AG08396 (cell line): ENCODE measurements at regions not wholly inside any gene's neighbourhood (a gene's known extent, or its start where the extent isn't known, plus 50 kb on each side); places are given as distances from the start of the nearest gene placed in this dataset.

Experiments used
- DNase-seq: peaks from one replicate; pipeline ENCODE4 v3.0.0; 2012; ENCODE audit warnings: low spot score, mixed read lengths

DNA sequence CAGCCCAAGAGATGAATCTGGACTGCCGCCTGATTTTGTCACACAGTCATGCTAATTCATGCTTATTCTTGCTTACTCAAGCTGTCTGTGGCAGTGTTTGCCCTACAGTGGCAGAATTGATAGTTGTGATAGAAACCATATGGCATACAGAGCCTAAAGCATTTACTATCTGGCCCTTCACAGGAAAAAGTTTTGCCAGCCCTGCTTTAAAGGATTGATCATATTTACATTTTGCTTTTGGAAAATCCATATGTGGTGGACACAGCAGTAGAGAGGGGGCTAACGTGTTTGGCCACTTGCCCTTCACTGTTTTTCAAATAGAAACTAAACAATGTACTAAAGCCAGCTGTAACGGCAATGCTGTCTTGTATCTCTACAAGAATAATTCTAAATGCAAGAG, 974.0 kb upstream of the GHITM start:
- DNase-seq: no peak

DNA sequence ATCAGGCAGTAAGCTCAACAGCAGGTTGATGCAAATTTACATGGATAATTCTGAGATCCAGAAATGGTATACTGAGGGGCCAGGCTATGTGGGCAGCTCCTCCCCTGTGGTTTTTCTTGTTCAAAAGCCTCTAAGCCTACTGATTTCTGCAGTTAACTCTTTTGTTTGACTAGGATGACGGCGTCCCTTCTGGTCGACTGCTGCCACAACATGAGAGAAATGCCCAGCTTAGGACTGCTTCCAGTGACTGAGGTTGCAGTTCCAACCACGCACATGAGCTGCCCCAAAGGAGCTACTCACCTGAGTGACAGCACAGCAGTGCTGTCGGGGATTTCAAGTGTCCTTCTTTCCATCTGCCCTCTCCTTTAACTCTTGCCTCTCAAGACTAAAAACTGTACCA, 973.0 kb upstream of the GHITM start:
- no peak for DNase-seq

DNA sequence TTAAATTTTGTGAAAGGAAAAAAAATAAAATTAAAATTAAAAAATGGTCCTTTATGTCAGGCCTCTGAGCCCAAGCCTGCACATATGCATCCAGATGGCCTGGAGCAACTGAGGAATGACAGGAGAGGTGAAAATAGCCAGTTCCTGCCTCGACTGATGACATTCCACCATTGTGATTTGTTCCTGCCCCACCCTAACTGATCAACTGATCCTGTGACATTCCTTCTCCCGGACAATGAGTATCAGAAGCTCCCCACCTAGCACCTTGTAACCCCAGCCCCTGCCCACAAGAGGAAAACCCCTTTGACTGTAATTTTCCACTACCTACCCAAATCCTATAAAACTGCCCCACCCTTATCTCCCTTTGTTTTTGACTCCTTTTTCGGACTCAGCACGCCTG, 972.2 kb upstream of the GHITM start:
- no peak for DNase-seq

DNA sequence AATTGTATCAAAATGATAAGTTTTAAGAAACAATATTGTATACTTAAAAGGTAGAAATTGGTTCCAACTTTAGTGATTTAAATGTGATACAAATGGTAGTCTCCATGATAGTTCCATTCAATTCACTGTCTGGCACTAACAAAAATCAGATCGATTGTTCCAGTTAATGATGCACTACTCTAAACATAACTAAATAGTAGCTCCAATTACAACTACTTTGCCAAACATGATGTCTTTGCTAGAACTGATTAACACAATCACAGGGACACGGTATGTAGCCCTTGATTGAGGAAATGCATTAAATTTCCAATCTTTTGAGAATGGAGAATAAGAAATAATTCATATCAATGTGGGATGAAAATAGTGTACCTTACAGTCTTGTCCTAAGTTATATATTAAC, 962.4 kb upstream of the GHITM start:
- no peak for DNase-seq

DNA sequence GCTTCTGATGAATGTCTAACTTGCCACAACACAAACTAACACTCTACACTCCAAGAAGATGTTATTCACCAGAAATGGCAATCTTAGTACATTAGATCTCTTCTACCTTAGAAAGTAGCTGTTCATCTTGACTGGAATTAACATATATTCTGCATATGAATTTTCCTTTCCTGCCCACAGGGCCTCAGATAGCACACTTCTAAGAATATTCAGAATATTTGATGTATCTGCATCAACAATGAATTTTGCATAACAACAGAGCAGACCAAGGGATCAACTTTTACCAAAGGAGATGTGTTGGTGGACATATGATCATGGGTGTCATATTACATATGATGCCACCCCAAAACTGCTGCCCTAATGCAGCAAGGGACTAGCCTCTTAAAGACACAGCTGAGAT, 960.8 kb upstream of the GHITM start:
- no peak for DNase-seq

DNA sequence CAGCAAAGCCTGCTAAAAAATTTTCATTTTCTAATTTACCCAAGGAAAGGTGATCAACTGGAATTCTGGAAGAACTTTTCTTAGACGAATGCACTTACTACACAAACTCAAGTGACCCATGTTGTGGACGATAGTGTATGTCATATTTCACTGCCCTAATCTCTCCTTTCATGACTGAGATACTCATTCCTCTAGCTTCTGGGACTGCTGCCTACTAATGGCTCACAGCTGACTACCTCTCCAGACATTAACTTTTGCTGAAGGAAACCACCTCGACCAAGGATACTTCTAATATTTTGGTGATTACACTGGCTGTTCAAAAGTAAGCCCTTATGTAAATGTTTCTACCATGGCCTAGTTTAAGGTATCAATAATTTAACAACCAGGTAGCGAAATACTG, 959.9 kb upstream of the GHITM start:
- DNase-seq: no peak

DNA sequence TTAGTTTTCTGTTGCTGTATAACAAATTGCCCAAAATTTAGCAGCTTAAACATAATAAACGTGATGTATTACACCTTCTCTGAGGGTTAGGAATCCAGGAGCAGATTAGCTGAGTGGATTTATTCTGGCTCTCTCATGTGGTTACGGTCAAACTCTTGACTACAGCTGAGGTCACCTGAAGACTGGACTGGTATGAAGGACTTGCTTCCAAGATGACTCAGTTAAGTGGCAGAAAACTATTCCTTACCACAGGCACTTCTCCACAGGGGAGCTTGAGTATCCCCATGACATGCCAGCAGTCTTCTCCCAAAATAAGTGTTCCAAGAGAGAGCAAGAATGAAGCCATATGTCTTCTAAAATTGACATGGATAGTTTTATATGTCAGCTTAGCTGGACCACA, 957.2 kb upstream of the GHITM start:
- DNase-seq: no peak

DNA sequence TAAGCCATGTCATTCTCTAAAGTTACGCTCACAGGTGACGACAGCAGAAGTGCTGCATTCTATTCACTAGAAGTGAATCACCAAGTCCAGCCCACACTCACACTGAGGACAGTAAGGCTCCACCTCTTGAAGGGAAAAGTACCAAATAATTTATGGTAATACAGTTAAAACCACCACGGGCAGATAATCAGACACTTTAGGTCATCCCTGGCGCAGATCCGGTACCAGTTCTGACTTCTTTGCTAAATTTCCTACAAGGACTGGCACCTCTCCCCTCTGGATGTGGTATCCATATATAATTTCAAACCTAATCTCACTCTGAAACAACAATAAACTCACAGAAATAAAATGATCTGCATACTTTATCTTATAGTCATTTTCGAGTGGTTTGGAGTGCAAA, 954.7 kb upstream of the GHITM start:
- no peak for DNase-seq

DNA sequence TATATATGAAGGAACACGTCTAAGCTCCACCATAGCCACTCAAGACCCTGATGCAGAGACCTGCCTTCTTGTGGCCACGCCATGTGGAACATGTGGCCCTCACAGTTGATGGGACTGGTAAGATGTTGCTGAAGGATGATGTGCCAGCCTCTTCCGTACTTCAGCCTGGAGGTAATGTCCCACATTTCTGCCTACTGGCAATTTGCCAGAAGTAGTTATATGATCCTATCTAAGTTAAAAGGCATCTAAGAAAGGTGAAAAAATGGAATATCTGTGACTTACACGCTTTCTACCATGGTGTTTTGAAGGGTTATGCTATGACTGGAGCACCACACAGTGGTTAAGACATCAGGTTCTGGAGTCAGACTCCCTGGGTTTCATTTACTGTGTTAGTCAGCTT, 948.7 kb upstream of the GHITM start:
- no peak for DNase-seq

DNA sequence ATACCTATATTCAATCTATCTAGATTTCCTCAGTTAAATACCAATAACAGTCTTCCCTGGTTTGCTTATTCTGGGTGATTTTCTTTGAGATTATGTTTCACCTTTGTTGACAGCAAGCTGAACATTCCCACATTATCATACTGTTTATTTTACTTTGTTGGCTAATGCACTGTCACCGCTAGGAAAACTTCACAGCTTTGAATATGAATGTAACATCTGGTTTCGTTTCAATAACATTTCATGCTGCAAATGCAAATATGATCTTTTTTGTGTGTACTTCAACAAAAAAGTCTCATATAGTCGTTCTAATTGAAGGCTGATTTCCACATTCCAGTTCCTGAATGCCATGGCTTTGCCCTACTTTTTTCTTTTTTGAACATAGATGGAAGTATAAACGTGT, 946.3 kb upstream of the GHITM start:
- DNase-seq: no peak

DNA sequence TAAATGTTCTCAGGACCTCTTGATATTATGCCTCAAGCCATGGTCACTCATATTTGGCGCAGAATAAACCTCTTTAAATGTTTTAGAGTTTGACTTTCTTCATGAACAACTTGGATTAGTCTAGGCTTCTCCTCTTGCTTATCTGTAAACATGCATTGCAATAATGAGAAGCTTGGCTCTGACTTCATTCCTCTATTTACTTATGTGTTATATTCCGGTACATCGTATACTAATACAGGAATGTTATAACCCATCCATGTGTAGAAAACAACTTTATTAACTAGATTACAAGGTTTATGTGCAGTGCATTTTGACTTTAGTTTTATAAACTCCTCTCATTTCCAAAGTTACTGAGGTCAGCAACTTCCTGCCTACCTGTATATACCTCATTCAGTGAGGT, 944.3 kb upstream of the GHITM start:
- DNase-seq: no peak

DNA sequence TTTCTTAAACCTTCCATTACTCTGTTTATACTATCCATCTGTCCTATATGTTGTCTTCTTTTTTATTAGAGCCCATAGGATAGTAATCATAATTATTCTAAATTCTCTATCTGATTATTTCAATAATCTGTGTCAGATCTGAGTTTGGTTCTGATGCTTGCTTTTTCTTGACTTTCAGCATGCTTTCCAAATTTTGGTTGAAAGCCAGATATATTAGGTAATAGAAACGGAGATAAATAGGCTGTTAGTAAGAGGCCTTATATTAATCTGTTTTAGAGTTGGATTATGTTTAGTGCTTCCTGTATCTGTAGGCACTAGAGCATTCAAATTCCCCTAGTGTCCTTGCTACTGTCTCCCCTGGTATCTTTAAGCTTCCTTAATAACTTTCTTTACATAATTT, 939.9 kb upstream of the GHITM start:
- DNase-seq: no peak

DNA sequence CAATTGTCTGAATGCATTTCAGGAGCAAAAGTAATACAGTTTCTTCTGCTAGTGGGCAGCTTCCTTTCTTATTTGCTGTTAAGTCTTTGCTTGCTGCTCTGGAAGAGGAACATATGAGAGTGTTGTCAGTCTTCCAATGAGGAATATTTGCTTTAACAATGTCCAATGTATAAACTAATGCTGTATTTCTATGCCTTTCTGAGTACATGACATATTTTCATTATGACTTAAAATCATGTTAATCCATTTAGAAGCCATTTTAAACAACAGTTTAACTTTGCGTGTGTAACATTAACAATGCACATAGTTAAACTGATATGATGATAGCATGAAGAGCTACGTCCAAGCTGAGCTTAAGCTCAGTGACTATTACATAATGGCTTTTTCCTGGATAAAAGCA, 933.4 kb upstream of the GHITM start:
- DNase-seq: no peak

DNA sequence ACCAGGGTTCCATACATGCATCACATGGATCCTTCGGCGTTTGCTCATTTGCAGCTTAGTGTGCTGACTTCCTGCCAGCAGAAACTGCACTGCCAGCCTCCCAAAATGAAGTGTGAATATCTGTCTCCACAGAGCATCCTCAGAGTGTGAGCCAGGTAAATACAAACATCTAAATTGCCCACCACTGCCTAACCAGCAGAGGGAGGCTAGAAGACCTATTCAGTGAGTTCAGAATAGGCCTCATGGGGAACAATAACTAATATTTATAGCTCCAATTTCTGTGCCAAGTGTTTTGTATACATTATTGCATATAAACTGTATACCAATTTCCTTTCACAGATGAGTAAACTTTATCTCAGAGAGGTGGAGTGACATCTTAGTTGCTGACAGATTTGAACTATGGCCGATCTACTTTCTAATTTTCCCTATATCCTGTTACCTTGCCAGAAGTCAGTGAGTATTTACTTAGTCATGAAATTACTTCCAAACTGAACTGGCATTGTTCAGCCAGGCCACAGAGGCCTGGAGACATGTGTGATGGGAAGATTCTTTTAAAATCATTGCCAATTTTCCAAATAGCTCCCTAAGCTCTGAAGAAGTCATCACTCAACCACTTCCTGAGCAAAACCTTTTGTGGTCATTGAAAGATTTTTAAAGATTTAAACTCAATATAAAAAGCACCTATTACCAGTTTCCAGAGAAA, 926.5 kb upstream of the GHITM start:
- DNase-seq: no peak

DNA sequence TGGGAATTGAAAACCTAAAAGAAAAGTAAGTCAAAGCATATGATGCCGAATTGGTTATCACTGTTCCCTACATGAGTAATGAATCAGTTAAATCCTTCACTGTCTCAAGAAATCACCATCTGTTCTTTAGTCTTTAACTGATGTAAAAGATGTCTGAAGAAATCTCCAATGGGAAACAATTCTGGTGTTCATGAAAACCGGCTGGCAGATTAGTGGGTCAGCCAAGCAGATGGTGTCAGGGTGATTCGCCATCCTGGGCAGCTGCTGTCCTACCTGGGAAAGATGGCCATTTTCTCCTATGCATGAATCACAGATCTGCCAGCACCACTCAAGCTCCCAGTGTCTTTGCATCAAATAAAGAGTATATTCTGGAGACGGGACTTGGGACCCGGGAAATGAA, 925.2 kb upstream of the GHITM start:
- no peak for DNase-seq

DNA sequence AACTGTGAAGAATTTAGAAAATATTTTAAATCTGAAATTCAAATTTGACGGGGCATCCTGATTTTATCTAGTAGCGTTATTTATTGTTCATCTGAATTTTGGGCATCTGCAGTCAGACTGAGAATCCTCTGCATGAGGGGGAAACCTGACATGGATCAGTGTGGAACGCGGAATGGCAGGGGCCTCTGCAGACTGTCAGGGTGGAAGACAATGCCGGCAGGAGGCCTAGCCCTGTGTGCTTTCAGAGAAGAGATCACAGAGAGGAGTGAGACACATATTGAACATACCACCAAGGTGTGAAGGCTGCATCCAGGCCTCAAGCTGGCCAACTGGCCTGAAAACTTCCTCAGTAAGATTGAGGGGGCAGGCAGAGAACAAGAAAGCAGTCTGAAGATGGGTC, 921.1 kb upstream of the GHITM start:
- no peak for DNase-seq

DNA sequence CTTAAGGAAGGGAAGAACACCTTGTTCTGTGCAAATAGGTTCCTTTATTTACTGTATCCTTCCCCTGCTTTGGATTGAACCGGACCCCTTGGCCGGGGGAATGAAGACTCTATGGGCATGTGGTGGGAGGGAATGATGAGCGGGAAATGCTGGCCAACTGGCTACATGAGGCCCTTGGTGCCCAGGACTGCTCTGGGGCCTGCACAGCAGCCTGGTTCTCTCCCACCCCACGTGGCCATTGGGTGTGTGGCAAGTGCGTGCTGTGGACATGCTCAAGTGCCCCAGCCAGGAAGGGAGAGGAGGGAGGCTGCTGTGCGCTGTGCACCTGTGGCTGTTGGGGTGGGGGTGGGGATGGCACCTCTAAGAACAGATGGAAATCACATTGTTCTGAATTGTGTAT, 917.0 kb upstream of the GHITM start:
- no peak for DNase-seq

DNA sequence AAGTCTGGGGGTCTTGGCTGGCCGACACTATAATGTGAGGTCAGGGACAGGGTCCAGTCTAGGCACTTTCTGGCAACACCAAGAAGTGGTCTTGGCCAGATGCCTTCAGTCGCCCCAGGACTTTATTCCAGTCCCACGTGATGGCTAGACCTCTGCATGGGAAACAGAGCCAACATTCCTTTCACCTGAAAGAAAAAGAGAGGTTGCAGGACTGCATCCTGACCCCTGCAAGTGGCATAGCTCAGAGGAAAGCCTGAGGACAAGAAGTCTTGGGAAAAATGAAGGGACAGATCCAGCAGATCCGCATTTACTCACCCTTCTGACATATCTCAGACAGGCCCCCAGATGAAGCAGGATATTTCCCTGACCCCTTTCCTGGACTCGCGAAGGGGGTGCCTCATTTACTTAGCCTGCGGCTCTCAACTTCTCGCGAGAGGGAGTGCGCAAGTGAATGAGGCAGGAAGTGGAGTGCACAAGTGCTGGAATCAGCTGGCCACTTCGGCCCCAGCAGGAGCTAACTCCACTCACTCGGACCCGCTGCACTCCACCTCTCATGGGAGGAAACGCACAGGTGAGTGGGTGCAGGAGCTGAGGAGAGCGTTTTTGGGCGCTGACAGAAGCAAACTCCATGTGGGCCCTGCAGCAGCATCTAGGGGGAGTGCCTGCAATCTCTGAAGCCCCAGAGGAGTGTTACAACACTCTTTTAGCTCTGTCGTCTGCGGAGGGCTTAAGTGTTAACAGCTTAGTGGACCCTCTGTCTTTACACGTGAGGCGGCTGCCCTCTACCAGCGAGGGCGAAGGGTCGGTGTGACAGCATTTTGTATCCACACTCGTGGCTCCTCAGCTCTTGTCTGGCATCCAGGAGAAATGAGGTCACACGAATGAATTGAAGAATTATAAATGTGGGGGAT, 916.2 kb upstream of the GHITM start:
- no peak for DNase-seq

DNA sequence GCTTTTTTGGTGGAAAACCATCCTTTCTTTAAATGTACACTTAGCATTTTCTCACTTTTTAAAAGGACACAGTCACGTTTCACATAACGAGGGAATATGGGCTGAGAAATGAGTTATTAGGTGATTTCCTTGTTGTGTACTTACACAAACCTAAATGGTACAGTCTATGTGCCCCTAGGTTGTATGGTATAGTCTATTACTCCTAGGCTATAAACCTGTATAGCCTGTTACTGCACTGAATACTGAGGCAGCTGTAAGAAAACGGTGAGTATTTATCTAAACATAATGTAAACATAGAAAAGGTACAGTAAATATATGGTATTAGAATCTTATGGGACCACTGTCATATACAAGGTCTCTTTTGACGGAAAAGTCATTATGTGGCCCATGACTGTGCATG, 913.5 kb upstream of the GHITM start:
- DNase-seq: no peak

DNA sequence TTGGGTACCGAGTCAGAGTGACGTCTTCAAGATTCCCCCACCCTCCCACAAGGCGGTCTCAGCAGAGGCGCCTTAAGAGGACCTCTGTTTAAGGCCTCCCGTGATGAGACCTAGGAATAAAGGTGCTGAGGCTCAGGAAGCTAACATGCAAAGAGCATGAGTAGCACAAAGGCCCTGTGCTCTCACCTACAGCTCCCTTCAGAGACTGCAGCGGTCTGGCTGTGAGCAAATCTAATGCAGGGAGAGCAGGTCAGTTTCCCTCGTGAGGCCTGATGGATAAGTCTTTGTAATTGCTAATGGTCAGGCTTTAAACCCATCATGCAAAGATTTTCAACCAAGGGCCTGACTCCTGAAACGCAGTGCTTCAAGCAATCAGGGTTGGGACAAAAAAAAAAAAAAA, 909.3 kb upstream of the GHITM start:
- no peak for DNase-seq

DNA sequence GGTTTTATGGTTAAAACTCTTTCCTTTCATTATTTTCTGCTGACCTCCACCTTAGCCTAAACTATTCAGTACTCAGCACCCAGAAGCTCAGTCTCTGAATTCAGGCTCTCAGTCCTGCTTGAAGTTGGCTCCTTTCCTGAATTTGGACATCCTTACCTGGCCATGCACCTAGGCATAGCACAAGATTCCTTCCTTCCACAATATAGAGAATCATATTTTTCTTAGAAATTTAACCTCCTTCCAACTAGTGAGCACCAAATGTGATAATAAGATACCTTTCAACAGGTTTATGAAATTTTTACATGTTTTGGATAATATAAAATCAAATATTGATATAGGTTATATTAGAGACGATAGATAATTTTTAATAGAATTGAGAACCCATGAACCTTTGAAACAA, 905.6 kb upstream of the GHITM start:
- DNase-seq: no peak

DNA sequence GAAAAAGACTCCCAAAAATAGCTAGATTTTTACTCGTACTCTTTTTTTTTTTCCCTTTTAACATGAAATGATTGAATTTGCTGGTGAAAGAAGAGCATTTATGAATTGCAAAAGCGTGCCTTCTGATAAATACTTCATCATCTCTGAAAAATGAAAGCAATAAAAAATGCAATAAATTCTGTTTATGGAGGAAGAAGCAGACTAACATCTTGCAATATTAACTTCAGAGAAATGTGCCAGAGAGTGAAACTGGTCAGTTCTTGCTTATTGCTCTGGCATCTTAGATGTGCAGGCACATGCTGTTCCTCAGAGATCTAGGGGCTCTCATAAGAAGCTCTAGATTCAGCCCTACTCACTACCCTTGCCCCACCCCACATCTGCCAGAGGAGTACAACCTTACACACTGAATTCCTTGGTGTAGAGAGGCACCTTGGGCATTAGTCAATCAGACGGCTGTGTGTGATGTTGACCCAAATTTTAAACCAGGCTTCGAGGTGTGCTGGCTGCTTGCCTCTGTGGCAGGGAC, 891.1 kb upstream of the GHITM start:
- no peak for DNase-seq

DNA sequence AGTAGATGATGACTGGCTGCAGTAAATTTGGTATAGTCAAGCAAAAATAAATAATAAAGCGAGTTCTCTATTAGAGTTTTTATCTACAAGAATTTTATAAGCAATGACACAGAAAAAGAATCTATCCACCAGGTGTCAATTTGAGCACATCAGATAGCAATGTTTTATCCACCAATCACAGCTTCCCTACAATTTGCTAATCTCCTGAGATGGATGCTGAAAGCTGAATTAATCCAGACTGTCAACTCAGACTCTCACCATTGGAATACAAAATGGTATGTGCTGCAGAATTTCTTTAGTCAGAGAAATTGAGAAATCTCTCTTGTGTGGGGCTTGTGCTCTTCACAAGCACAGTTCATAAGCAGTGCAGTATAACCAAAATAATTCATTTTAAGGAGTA, 888.9 kb upstream of the GHITM start:
- DNase-seq: no peak

DNA sequence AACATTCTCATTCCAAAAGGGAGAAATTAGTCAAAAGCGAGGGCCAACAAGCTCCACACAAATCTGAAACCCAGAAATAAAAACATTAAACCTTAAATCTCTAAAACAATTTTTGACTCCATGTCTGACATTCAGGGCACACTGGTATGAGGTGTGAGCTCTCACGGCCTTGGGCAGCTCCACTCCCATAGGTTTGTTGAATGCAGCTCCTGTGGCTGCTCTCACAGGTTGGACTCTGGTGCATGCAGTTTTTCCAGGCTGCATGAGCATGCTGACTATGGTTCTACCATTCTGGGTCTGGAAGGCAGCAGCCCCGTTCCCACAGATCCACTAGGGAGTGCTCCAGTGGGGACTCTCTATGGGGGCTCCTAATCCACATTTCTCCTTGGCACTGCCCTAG, 887.1 kb upstream of the GHITM start:
- no peak for DNase-seq
